ENCODE measurements at regions not wholly inside any gene's neighbourhood (a gene's known extent, or its start where the extent isn't known, plus 50 kb on each side); places are given as distances from the start of the nearest gene placed in this dataset.

DNA sequence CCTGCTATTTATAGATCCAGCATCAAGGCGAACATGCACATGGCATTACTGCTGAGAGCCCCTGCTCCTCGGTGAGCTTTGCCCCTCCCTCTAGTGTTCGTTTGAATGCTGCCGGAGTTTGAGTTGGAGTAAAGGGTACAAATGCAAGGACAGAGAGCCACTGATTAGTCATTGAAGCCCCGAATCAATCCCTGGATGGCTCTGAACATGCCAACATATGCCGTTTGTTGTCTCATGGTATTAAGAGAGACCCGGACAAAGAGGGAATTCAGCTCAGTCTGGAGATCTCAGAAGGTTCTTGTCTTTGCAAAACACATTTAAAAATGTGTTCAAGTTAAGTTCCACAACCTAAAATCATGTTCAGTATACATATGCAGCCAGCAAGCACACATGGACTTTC is 789.2 kb upstream of the NR2F2 start:
- no peak for DNase-seq

DNA sequence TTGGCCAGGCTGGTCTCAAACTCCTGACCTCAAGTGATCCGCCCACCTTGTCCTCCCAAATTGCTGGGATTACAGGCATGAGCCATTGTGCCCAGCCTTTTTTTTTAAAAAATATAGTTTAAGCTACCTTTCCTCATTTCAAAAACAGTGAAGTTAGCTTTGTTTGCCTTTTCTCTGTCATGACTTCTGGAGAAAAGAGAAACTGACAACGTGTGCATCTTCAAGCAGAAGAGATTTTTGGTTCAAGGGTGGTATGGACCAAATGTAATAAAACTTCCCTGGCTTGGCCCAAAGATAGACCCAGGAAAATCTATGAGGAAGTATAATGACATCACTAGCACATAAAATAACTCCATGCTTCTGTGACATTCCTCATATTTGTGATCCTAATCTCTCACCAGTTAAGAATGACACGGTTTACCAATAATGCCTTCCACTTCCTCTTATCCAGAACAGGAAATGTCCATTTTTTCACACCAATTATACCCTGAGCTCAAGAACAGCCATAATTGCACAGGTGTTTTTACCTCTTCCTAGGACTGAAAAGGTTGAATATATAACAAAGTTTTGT is 781.2 kb upstream of the NR2F2 start:
- no peak for DNase-seq

DNA sequence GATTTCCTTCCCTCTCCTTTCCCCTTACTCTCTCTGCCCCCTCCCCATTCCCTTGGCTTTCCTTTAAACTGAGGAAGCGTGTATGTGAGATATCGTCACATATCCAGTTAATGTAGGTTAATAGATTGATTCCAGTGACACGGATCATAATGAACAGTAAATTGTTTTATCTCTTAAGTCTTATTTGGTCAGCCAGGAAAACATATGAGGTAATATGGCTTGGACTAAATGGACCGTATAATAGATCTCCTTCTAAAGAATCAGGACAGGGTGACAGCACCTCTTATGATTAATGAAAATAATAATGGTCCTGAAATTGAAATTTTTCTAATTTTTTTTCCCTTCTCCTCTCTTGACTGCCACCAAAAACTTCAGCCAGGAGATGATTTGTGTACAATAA is 779.8 kb upstream of the NR2F2 start:
- DNase-seq = no peak

DNA sequence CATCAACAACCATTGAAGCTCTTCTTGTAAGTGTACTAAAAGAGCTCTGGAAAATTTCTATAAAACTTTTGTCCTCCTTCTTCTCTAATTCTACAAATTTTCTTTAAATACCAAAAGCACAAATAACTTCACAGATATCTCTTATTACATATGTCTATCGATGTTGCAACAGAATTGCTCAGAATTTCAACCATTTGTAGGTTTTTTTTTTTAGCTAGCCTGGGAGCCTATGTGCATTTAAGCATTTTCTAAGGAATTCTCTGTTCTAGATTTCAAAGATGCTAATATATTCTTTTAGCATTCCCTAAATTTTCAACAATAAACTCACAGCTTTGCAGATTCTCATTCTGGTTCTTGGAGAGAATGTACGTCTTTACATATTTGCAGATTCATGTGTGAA is 774.3 kb upstream of the NR2F2 start:
- DNase-seq = no peak

DNA sequence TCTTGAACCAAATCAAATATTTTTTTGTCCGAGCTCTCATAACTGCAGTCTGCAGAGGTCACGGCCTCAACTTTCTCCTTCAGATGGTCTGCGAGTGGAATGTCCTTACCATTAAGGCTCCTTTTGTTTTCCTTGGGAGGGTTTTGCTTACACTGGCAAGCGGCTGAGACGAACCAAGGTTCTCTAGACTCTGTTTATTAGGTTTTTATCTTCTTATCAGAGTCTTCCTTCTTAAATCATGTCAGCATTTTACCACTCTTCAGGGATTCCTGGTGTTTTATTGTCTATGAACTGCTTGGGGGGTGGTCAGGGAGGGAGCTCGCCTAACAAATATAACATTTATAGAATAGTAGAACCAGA is 773.7 kb upstream of the NR2F2 start:
- DNase-seq = no peak

DNA sequence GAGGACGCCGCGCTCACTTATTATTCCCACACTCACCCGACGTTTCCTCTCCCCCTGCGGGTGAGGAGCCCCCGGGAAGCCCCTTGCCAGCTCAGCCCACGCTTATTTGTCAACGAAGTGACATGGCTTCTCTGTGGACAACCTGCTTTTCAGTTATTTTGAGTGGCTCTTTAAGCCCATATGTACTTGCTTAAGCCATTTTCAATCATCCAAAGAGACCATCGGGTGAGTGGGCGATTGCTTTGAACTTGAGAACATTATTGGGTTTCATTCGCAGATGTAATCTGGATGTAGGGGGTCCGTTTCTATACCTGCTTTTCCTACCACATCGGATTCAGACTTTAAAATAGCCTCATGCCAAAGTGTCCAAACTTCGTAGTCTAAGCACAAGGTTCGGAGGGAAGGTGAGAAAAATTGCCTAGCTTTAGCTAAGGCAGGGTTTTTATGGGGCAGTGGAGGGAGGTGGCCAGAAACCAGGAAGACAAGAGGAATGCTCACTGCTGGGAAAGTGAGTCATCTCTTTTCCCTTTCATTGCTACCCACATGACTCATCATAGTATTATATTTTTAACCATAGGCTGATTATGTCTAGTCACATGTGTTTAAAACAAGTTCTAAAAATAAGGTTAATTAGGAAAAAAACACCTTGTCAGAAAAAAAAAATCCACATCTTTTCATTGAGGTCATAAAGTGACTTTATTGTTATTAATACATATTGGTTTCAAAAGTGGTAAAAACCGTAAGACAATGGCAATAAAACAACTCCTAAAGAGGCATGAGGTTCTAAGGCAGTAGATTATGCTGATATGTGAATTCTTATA is 773.1 kb upstream of the NR2F2 start:
- DNase-seq = no peak

DNA sequence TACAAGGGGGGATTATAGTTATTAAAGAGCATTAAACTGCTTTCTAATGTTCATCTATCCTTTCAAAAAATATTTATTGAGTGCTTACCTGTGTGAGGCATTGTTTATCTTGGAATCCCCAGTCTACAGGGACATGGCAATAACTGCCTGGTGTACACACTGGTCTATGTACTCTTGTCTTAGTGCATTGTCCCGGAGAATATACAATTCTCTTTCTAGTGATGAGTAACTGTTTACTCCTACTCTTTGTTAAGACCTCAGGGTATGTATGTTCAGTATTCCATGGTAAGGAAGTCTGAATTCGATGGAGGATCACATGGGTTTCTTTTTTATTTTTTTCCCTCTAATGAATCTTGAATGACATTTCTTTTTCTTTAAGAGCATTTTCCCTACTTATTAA is 772.4 kb upstream of the NR2F2 start:
- no peak for DNase-seq

DNA sequence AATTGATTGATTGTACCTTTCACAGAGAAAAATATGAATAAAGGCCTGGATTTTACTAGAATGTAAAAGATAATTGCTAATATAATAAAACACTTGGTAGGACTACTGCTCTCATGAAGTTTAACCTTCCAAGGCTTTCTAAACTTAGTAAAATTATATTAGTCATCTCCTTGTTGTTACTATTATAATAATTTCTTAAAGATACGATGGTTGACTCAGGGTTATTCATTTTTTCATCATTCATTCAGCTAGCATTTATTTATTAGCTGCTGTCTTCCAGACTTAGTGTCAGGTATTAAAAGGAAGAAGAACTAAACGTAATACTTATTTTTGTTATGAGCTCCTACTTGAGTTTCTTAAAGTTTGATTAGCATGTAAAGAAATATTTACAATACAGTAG is 771.6 kb upstream of the NR2F2 start:
- no peak for DNase-seq

DNA sequence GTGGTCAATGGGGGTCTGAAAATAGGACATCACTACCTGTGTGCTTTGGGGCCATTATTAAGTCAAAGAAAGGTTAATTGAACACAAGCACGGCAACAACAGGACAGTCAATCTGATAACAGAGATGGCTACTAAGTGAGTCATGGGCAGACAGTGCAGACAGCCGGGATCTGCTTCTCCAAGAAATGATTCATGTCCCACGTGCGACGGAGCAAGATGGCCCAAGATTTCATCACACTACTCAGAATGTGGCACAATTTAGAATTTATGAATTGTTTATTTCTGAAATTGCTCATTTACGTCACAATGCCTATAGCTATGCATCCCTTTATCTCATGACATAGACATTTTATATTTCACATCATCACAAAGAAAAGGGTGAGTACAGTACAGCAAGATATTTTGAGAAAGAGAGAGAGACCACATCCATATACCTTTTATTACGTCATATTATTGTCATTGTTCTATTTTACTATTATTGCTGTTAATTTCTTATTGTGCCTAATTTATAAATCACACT is 770.6 kb upstream of the NR2F2 start:
- DNase-seq = no peak

DNA sequence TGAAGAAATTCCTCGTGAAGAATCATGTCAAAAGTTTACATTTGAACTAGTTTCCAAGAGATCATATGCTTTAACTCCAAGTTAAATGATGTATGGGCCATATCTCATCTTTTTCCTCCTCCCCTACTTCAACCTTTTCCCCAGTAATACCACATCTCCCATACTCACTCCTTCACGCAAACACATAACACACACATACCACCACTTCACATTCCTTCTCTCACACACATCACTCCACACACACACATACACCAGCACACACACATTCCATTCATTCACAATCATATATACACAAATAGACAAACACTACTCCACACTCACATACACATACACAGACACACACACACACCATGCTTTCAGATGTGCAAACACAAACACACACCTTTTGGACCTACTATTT is 769.0 kb upstream of the NR2F2 start:
- DNase-seq = no peak

DNA sequence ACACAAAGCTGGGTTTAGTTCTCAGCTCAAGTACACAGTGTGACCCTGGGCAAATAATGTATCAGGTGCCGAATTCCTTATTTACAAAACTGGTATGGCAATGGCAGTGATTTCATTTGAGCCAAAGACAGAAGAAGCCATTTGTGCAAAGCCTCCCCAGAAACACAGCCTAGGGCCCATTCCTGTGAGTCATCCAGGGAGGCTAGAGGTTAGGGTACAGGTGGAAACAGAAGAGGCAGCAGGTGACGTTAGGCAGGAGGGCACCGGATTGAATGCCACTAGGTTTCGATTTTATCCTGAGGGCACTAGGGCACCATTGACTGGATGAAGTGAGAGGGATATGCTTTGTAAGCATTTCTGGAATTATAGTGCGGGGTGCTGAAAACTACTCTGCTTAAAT is 766.9 kb upstream of the NR2F2 start:
- DNase-seq = no peak

DNA sequence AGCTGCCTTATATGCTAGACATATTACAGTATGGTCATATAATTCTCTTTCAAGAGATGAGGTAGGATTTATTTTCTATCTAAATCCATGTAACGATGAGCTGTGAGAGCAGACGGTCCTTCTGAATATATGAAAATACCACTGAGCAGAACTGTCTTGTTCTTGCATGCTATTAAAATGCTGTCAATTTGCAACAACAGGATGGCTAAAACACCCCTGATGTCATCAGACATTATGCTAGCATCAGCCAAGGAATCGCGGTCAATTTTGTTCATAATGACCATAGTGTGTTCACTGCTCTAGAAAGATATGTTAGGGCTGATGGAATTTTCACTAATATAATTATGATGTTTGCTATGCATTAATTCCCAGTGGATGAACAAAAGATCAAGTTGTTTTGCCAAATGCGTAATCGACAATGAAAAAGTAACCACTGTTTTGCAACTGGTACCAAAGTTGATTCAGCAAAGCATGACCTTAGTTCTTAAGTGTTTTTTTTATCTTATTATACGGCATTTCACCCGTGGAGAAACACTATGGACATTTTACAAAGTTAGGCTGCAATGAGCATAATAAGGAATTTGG is 765.4 kb upstream of the NR2F2 start:
- DNase-seq = no peak

DNA sequence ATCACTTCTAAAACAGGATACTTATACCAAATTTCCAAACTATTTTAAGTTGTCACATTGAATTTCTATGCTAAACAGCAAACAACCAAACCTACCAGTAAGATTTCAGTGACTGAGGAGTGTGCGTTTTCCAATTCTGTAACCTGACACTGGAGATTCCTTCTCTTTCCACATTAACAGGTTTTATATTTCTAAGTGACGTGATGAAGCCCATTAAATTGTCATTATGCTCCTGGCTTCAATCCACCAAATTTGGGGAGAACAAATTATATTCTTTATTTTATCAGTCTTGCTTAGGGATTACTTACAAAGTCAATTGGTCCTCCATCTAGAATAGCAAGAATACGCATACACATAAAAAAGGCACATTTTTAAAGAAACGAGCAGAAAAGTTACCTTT is 764.8 kb upstream of the NR2F2 start:
- no peak for DNase-seq

DNA sequence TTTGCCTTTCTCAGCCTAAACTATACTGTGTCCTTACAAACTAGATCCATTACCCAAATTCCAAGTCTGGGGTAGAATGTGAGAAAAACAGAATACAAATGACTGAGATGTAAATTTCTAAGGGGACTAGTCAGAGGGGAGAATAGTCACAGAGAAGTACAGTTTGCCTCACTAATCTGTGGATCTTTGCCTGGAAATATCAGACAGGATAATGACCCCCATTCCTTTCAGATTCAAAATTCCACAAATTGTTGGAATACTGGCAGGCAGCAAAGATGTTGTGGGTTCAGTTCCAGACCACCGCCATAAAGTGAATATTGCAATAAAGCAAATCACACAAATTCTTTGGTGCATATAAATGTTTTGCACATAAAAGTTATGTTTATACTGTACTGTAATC is 762.8 kb upstream of the NR2F2 start:
- DNase-seq = no peak

DNA sequence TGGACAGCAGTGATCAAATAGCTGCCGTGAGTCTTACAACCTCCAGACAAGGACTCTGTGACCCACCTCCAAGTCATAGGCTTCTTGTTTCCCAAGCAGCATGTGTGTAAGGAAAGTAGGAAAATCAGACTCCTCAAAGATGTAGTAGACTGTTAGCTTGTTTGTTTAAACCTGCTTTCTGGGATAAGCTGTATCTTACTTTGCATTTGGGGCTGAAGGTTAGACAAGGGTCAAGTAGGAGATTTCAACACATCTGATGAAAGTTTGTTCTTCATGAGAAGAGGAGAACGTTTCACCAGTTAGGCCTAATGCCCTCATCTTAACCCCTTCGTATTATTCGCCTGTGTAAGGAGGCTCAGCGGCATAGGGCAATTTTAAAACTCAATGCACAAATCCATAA is 756.4 kb upstream of the NR2F2 start:
- no peak for DNase-seq

DNA sequence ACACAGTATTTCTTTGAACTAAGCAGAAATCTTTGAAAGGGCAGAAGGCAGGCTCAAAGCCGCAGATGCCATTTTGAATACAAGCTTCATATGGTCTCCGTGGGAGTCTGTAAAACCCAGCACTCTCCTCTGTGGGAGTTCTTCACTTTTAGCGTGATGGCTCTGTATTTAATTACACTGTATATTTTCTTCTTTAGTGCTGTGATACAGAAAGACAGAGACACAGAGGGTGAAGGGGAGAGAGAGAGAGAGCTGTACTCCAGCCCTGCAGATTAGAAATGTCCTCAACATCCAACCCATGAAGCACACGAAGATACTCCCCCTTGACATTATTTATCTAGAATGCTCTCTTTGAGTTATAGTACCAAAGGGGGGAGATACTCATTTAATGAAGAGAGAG is 752.6 kb upstream of the NR2F2 start:
- no peak for DNase-seq

DNA sequence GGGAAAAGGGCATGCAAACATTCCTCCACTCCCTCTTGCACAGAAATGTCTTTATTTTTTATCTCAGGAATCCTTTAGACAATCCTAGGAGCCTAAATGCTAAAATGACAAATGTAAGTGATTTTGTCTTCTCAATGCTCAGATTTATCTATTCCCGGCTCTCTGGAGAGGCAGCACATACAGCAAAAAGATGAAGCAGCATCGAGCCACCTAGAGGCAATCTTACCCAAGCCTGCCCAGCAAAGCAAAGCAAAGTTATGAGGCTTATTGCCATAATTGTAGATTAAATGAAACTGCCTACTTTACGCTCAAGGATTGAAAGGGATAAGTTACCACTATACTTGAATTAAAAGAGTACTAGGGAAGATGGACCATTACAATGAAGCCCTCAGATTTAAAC is 750.4 kb upstream of the NR2F2 start:
- no peak for DNase-seq

DNA sequence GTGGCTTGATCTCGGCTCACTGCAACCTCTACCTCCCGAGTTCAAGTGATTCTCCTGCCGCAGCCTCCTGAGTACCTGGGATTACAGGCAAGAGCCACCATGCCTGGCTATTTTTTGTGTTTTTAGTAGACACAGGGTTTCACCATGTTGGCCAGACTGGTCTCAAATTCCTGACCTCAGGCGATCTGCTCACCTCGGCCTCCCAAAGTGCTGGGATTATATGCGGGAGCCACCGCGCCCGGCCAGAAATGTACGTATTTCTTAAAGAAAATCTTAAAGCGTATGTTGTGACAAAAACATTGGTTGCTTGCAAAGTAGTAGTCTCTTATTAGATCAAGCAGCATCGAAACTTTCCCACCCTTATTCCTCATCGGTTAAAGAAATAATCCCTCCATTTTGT is 748.9 kb upstream of the NR2F2 start:
- DNase-seq = no peak

DNA sequence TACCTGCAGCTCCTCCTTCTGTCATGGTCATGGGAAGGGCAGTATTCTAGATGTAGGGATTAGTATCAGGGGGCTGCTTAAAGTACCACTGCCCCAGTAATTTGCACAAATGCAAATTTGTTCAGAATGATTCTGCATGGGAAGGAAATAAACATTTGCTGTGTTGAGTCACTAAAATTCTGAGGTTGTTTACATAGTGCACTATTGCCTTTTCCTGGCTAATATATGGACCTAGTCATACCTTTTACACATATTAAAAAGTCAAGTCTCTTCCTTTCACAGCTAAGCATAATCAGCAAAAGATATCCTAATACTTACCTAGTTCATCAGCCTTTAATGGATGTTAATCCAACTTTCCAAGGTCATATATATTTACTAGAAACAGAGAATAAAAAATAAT is 746.4 kb upstream of the NR2F2 start:
- DNase-seq = no peak

DNA sequence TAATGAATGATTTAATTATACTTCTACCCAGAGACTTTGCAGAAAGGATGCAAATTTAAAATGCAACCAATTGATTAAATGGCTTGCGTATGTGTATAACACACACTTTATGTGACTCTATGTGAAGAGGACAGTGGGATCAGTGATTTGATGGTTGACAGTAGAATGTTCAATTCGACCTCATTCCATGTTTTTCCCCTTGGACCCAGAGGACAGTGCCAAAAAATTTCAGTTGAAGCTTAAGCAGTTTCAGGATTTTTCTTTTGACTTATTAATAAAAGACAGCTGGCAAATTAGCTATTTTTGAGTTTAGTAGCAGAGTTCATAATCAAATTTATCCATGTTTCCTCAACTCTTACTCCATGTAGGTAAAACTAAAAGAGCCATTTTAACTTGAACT is 742.4 kb upstream of the NR2F2 start:
- no peak for DNase-seq

DNA sequence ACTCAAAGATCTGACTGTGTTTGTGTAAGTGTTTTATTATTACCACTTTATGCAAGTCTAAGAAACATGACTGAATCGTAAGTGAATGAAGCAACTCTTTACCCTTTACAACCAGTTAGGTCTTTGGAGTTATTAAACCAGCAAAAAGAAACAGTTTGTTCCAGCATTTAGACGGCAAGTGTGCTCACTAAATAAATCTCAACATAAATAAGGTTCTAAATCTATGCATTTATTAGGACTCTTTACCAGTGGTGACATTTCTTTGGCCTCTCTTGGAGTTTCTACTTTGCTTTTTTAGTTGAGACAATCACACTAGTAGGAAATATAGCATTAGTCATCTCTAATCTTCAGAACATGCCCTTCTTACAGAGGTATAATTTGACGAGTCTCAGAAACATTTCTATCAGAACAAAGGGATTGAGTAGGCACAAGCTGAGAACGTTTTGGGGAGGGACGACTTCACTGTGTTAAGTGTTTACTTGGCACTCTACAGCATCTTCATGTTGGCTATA is 739.9 kb upstream of the NR2F2 start:
- no peak for DNase-seq

DNA sequence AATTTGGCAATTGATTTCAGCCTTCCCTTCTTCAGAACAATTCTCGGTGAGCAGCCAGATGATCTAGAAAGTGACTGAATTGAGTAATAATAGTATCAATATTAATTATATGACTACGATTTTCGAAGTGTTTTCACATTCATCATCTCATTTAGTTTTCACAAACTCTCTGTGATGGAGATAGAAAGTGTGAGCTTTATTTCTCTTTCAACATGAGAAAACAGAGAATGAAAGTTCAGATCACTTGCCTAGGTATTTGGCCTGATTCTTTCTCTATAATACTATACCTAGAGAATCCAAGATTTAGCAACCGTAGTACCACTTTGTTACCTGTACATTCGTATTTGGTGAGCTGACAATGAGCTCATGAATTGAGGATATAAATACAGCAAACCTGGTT is 739.2 kb upstream of the NR2F2 start:
- DNase-seq = no peak

DNA sequence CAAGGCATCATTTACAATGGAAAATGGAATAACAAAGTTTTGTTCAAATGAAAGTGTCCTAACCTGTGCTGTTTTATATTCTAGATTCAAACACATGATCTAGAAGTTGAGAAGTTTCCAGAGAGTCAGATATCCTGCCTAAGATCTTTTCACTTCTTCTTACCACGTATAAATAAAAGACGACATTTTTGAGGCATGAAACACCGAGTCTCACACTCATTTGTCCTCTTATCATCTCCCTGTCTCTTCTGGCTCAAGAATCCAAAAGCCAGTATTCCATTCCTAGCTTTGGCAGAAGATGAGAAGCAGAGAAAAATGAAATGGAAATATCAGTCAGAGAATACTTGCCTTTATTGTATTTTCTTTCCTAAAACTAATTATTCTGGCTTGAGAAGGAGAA is 738.6 kb upstream of the NR2F2 start:
- no peak for DNase-seq

DNA sequence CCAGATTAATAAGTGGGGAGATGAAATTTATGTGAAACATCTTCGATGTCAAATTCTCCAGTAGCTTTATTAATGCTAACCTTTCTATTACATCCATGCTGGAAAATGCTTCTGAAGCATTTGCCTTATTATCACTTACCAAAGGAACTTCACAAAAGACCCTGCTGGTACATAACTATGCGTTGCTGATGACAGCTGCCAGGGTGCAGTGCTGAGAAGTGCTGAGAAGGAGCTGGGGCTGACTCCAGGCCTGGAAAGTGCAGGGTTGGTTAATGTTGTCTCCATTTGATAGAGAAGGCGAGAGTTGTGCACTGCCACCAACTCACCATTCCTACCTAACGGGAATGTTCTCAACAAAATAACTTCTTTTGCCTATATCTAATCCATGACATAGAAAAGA is 736.0 kb upstream of the NR2F2 start:
- no peak for DNase-seq
